ENCODE measurements at regions not wholly inside any gene's neighbourhood (a gene's known extent, or its start where the extent isn't known, plus 50 kb on each side); places are given as distances from the start of the nearest gene placed in this dataset.
"Not testable (repeated sequence)": the region's sequence is repeated elsewhere in the genome, so short reads cannot be mapped to it uniquely, and the experiment has no call there.

DNA sequence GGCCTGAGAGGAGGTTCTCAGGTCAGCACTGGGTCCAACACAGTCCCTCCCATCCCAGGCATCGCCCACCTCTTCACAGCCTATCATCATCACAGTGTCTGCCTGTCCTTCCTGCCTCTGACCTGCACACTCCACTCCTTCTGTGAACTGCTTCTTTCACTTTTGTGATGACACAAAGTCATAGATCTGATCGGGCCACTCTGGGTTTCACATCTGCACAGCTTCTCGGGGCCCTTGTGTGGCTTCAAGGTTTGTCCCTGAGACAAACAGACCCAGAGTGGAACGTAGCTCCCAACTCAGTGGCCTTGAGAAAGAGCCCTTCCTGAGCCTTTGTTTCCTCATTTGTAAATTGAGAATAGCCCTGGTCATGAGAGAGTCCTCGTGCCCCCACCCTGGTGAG is 377.1 kb downstream of the ANAPC1 start:
- not testable (repeated sequence) for TF ChIP-seq YY1 (IDR thresholded peaks at IDR 0.05; ENCODE audit: insufficient read depth, insufficient read length); ZNF274 (IDR thresholded peaks at IDR 0.05; ENCODE audit: low read depth, low read length)

All from NT2/D1 (cell line).